KOPT-K1 (cell line): ENCODE measurements at regions not wholly inside any gene's neighbourhood (a gene's known extent, or its start where the extent isn't known, plus 50 kb on each side); places are given as distances from the start of the nearest gene placed in this dataset.

ENCODE experiments used
- H3K27ac ChIP-seq: fragments of 200-600 bp; sonication (generic); 2 replicates; pipeline ENCODE4 v1.5.1; 2016; ENCODE audit warnings: antibody characterized with exemption, mild to moderate bottlenecking, low read depth, low read length; ENCODE audit not compliant: poor library complexity, severe bottlenecking
- H3K36me3 ChIP-seq: fragments of 200-600 bp; sonication (generic); 2 replicates; pipeline ENCODE4 v1.5.1; 2017; ENCODE audit warnings: antibody characterized with exemption, mild to moderate bottlenecking, low read length, moderate library complexity; ENCODE audit not compliant: insufficient read depth
- H3K9me3 ChIP-seq: fragments of 200-600 bp; sonication (generic); 2 replicates; pipeline ENCODE4 v1.5.1; 2017; ENCODE audit warnings: antibody characterized with exemption, low read length, mild to moderate bottlenecking; ENCODE audit not compliant: insufficient read depth, poor library complexity, severe bottlenecking

DNA sequence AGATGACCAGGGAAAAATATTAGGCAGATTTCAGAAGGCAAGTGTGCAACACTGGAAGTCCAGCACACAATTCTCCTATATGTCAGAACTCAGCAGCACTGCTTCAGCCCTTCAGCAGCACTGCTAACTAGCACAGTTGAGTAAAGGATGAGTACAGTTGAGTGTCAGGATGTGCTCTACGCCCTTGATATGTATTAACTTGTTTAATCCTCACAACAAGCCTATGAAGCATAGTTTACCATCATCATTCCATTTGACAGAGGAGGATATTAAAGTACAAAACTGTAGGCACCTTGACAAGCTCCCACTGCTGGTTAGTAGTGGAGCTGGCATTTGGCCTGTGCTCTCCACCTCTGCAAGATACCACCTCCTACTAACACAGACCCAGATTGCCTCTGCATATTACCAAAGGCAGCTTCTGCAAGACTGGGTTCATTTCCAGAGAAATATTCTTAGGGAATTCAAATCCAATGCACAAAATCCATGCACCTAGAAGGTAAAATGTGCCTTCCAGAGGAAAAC lies 230.8 kb downstream of the ANAPC1 start:
- no peaks in the 10 kb centered on the region for H3K36me3 ChIP-seq
- no peaks in the 10 kb centered on the region for H3K9me3 ChIP-seq
- H3K27ac ChIP-seq, result no peak overlapping the region

DNA sequence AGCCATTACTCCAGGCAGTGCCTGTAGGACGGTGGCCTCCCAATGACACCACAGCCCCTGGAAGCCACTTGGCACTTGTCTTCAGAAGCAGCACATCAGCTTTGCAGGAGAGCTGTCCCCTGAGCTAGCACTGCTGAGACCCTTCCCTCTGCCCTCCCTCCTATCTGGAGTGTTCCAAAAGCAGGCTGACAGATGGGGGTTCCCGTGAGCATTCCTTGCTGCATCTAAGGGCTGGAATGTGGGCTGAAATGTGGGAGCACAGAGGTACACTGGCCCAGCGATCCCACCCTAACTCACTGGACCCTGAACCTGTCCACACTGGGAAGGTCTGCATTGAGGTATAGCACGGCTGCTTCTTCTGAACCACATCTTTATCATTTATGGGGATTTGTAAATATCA lies 230.1 kb downstream of the ANAPC1 start:
- Histone ChIP-seq H3K27ac (no peak overlapping the region), H3K36me3 (no peaks in the 10 kb centered on the region), H3K9me3 (no peaks in the 10 kb centered on the region)

DNA sequence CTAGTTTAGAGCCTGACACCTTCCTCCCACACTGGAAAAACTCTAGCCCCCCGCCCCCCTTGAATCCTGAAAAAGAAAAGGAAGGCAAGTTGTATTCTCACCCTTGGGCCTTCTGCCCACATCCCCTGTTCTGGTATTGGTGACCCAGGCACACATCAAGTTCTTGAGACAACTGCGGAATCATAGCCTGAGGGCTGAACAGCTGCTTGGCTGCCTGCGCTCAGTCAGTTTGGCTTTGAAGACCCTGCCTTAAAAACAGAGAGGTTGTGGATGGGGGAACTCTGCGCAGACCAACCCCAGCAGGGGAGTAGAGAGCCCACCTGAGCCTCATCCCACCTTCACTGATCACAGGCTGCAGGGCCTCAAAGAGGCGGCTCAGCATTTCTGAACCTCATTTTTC lies 229.2 kb downstream of the ANAPC1 start:
- Histone ChIP-seq H3K27ac (no peak overlapping the region), H3K9me3 (no peaks in the 10 kb centered on the region), H3K36me3 (no peaks in the 10 kb centered on the region)

DNA sequence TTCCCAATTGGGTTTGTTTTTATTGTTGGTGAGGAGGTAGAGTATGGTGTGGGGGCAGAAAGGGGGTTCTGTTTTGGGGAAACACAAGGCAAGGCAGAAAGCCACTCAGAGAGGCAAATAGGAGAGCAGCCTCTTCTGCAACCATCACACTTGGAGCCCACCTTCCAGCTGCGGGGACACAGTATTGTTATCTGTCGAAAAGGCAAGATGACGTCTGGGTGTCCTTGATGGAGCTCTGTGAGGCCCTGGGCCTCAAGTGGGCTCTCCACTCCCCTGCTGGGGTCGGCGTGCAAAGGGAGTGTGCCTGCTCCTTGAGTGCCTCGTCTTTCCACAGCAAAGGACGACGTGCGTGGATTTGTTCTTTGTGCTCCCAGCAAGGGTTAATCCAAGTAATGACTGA lies 227.6 kb downstream of the ANAPC1 start:
- Histone ChIP-seq H3K9me3 (no peaks in the 10 kb centered on the region), H3K27ac (no peak overlapping the region), H3K36me3 (no peaks in the 10 kb centered on the region)

GRCh38 chr2:111656894-111657293 lies 227.1 kb downstream of the ANAPC1 start:
- H3K9me3 ChIP-seq, result no peaks in the 10 kb centered on the region
- H3K27ac ChIP-seq, result no peak overlapping the region
- no peaks in the 10 kb centered on the region for H3K36me3 ChIP-seq

- Histone ChIP-seq H3K36me3 (no peaks in the 10 kb centered on the region), H3K27ac (no peak overlapping the region), H3K9me3 (no peaks in the 10 kb centered on the region)
Observed at GRCh38 chr2:111657351-111657975, 226.5 kb downstream of the ANAPC1 start.

GRCh38 chr2:111659361-111660333 lies 224.3 kb downstream of the ANAPC1 start:
- H3K36me3 ChIP-seq, result no peaks in the 10 kb centered on the region
- H3K9me3 ChIP-seq, result no peaks in the 10 kb centered on the region
- H3K27ac ChIP-seq, result no peak overlapping the region

DNA sequence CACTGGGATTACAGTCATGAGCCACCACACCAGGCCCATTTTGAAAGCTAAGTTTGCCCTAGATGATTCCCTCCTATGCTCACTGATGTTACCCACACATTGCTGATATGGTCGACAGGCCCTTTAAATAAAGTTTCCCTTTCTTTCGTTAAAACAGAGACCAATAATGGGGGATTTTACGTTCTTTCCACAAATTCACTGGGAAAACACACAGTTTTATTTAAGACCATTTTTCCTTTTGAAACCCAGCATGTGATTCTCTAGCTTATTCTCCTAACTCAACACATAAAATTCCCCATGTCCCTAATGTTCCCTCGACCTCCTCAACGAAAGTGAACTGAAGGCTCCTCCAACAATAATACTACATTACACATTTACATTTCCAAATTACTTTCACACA lies 223.2 kb downstream of the ANAPC1 start:
- no peak overlapping the region for H3K27ac ChIP-seq
- H3K9me3 ChIP-seq, result no peaks in the 10 kb centered on the region
- no peaks in the 10 kb centered on the region for H3K36me3 ChIP-seq

GRCh38 chr2:111661286-111661940 lies 222.6 kb downstream of the ANAPC1 start:
- no peaks in the 10 kb centered on the region for H3K9me3 ChIP-seq
- no peaks in the 10 kb centered on the region for H3K36me3 ChIP-seq
- no peak overlapping the region for H3K27ac ChIP-seq

GRCh38 chr2:111662039-111662770 lies 221.8 kb downstream of the ANAPC1 start:
- Histone ChIP-seq H3K9me3 (no peaks in the 10 kb centered on the region), H3K27ac (no peak overlapping the region), H3K36me3 (no peaks in the 10 kb centered on the region)

GRCh38 chr2:111662771-111663470 lies 221.1 kb downstream of the ANAPC1 start:
- H3K36me3 ChIP-seq, result no peaks in the 10 kb centered on the region
- no peak overlapping the region for H3K27ac ChIP-seq
- no peaks in the 10 kb centered on the region for H3K9me3 ChIP-seq

DNA sequence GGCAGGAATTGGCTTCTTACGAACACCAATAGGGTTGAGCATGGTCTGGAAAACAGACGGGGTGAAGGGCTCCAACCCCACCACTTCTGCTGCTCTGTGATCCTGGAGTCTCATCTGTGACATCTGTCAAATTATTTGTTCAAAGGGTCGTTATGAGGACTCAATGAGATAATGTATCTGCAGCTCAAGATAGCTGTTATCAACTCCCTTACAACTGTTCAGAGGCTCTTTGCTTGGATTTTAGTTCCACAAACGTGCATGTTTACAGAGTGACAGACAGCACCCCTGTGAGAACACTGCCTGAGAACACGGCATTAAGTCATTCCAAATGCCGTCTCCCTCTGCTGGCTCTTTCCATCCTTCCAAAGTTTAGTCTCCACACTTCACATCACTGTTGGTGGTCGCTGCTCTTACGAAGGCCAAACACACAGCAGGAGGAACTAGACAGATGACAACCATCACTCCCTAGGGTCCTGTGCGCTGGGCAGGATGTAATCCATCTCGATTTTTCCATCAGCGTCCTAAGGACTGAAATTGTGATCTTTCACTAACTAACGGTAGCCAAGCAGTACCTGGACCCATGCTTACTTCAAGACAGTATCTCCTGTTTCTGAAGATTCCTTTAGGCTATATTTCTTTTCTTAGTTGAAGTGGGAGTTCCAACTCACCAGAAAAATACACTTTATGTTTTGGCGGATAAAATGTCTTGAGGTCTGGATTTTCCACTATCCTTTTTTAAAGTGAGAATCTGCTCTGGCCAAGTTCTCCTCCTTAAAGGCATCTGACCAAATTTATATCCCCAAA lies 220.3 kb downstream of the ANAPC1 start:
- no peak overlapping the region for H3K27ac ChIP-seq
- no peaks in the 10 kb centered on the region for H3K36me3 ChIP-seq
- H3K9me3 ChIP-seq, result no peaks in the 10 kb centered on the region

- Histone ChIP-seq H3K9me3 (no peaks in the 10 kb centered on the region), H3K27ac (no peak overlapping the region), H3K36me3 (no peaks in the 10 kb centered on the region)
Observed at GRCh38 chr2:111664275-111664850, 219.6 kb downstream of the ANAPC1 start.
